Midbrain (tissue), 1 donor: ENCODE measurements at regions not wholly inside any gene's neighbourhood (a gene's known extent, or its start where the extent isn't known, plus 50 kb on each side); places are given as distances from the start of the nearest gene placed in this dataset.
"Not testable (repeated sequence)": the region's sequence is repeated elsewhere in the genome, so short reads cannot be mapped to it uniquely, and the experiment has no call there.

Experiments
- DNase-seq: peaks from one replicate; lab custom pipeline; 2025; lab: John Stamatoyannopoulos, UW

DNA sequence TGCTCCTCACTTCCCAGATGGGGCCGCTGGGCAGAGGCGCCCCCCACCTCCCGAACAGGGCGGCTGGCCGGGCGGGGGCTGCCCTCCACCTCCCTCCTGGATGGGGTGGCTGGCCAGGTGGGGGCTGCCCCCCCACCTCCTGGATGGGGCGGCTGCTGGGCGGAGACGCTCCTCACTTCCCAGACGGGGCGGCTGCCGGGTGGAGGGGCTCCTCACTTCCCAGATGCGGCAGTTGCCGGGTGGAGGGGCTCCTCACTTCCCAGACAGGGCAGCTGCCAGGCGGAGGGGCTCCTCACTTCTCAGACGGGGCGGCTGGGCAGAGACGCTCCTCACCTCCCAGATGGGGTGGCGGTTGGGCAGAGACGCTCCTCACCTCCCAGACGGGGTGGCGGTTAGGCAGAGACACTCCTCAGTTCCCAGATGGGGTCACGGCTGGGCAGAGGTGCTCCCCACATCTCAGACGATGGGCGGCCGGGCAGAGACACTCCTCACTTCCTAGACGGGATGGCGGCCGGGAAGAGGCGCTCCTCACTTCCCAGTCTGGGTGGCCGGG, 428.8 kb downstream of the FGF13 start:
- not testable (repeated sequence) for DNase-seq

DNA sequence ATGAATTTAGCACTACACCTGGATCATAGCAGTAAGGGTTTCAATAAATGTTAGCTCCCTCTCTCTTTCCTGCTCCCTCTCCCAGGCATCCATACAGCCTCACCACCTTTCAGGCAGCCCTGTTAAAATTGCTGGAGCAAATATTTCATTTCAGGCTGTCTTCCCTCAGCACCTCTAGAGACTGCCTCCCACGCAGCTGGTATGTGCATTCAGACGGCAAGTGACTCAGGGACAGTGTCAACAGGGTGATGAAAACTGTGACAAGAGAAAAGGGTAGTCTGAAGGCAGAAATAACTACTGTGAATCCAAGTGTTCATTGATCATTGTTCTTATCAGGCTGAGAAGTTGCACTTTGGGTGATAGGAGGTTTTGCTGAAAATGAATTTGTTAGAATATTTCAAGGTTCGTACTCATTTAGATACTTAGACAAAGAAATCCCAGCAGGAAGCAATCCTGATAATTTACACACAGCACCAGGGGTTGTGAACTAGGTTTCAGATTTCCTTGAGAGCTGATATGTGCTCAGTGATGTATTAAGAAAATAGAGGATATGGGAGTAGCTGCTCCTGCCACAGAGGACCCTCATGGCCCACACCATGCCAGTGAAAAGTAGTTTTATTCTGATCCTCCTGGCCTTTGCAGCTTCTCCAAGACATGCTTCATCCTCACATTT, 424.2 kb downstream of the FGF13 start:
- DNase-seq = no peak

DNA sequence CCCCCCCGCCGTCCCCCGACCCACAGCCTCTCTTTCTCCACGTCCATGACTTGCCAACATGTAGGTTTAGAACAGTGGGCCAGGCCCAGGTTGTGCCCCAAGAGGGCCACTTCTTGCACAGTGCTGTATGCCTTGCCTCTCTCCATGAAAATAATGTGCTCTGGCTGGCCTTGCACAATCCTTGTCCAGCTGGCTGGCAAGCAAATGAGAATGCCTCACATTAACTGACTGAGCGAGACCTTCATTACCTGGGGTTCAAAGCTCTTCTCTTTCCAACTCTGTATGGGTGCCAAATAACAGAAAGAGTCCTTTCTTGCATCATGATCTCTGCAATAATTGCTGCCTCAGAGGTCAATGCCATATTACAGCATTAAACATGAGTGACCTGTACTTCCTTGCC, 416.6 kb downstream of the FGF13 start:
- no peak for DNase-seq

DNA sequence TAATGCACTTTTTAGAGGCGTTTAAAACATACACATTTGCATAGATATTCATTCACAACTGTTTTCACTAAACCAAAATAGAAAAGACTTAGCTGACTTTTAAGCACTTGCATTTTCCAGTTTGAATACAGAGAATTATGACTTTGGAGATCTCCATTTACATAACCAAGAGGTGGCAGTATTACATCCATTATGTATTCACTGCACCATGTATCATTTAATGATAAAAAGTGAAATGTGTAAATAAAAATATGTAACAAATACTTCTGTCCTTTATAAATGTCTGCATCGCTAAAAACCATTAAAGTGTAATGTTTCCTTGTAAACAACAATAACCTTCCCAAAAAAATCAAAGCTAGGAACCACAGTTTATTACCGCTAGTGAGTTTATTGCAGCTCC, 413.2 kb downstream of the FGF13 start:
- no peak for DNase-seq

DNA sequence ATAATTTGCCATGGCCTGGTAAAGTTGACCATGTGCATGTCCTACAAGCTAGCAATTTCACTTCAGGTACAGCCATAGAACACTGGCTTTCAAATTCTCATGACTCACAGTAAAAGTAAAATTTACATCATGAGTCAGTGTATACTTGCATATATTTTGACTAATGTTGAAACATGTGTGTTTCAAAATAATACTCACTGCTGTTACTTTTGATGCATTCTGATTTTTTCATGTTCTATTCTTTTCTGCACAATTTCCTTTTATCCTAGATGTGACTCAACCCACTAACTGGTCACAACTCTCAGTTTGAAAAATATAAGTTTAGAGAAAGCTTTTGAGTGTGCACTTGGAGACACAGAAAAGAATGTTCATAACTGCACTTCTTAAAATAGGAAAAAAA, 365.7 kb downstream of the FGF13 start:
- DNase-seq = no peak

DNA sequence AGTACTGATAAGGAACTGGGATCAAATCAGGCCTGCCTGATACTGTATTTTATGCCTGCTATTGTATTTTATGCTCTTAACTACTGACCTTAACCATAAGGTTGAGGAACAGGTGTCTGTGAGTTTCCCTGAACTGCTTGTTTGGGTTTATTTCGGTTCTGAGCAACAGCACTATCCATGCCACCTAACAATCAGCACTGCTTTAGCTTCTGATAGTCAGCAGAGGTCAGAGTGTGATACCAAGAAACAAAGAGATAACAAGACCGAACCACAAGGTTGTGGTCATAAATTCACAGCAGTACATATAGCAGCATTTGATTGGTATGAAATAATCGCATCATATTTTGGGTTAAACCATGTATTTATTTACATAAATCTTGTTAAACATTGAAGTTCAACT, 362.2 kb downstream of the FGF13 start:
- DNase-seq = no peak

DNA sequence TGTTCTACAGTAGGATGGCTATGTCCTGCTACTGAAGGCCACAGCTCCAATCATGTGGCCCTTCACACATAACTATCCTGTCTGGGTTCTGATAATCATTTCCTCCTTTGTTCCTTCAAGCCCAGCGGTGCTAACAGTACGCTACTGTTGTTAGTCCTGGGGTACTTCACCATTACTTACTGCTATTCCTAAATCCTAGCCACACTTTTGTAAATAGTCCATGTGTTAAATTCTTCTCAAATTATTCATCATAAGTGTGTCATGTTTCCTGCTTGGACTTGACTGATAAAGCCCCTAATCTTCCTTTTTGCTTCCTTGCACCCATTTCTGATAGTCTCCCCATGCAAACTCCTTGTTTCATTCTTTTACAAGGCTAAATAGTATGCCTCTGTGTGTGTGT, 332.6 kb downstream of the FGF13 start:
- no peak for DNase-seq

DNA sequence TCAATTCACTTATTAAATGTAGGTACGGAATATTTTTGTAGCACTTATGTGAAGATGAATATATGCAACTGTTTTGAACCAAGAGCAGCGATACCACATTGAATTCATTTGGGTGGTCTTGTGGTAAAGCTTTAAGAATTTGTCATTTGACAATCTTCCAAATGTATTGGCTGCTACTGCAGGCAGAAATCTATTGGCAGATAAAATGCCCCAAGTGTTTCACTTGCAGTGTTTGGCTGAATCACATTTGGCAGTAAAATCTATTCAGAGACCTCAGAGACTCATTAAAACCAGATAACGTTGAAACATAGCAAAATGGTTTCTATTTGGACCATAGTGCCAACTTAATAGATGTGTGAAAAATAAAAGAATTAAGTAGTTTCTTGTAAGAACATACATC, 303.4 kb downstream of the FGF13 start:
- DNase-seq = no peak

DNA sequence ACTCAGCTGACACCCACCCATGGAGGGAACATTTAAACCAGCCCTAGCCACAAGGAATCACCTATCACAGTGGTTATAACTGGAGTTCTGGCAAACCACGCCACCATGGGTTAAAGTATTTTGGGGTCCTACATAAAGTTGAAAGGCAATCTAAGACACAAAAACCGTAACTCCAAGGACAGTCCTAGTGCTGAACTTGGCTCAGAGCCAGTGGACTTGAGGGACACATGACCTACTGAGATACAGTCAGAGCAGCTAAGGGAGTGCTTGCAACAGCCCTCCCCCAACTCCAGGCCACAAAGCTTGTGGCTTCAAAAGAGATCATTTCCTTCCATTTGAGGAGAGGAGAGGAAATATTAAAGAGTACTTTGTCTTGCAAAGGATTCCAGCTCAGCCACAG, 300.5 kb downstream of the FGF13 start:
- DNase-seq = no peak
